ENCODE measurements at regions not wholly inside any gene's neighbourhood (a gene's known extent, or its start where the extent isn't known, plus 50 kb on each side); places are given as distances from the start of the nearest gene placed in this dataset.

GRCh38 chr7:54877683-54878082 lies 118.7 kb upstream of the SEC61G start:
- no peak for TF ChIP-seq EZH2 (IDR thresholded peaks at IDR 0.05; ENCODE audit: low read length, missing control alignments)
- peak in 1 of 2 donors; percentile 13 for TF ChIP-seq CTCF (conservative IDR thresholded peaks at IDR 0.05 in 1 of 2, IDR thresholded peaks at IDR 0.05 in 1 of 2; ENCODE audit: low read depth in 1 of 2, low read length in 2 of 2)

Data from fibroblast of lung (primary cell).